Stimulated activated CD8-positive, alpha-beta memory T cell treated with anti-CD3 and anti-CD28 coated beads, Interleukin-7, amount 100 ng/mL, for 1 hour (primary cell): ENCODE measurements at regions not wholly inside any gene's neighbourhood (a gene's known extent, or its start where the extent isn't known, plus 50 kb on each side); places are given as distances from the start of the nearest gene placed in this dataset.
A peak's percentile ranks its signal among the peaks of the same experiment; 100 is the strongest.

Experiments used
- DNase-seq, 2 donors: peaks; one replicate each; pipeline ENCODE4 v3.0.0-alpha.2; 2020; ENCODE audit warnings: low read depth in 2 of 2

DNA sequence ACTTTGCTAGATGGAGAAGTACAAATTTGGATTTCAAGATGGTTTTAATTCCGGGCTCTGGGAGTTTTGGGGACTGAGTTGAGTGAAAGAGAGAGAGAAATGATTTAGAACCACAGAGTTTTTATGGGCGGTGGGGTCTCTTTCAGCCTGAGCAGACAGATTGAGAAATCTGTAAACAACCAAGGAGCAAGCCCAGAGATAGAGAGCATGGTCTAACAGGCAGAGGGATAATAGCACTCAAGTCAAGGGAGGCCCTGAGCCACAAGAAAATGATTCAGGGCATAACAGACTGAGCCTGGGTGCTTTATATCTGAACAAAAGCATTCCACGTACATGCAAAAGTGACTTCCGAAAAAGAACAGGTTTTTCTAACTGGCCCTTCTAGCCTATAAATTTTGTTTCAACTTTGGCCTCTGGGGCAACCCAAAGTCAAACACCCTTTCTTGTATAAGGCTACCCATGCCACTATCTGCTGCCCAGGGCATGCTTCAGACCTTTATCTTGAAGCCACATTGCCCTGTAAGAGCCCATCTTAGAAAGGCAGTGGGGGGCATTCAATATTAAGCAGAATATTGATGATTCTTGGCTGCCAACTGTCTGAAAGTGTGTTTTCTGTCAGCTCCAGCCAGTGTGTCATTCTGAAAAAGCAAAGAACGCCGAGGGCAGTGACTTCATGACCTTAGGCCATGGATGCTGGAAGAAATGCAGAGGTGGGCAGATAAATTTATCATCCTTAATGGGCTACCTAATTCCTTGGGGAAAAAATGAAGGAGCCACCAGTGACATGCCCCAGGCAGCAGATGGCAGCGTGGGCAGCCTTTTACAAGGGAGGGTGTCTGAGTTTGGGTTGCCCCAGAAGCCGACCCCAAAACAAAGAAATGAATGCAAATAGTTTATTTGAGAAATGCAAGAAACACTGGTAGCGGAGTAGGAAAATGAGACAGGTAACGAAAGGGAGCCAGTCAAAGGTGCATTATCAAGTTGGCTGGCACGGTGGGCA lies 637.6 kb downstream of the MID1IP1 start:
- no peak for DNase-seq

GRCh38 chrX:39439906-39440798 lies 638.9 kb downstream of the MID1IP1 start:
- no peak for DNase-seq

GRCh38 chrX:39440799-39441284 lies 639.6 kb downstream of the MID1IP1 start:
- DNase-seq = no peak

- no peak for DNase-seq
Measured at GRCh38 chrX:39442332-39442731, 641.1 kb downstream of the MID1IP1 start.

- DNase-seq = no peak
Measured at GRCh38 chrX:39443240-39443639, 642.0 kb downstream of the MID1IP1 start.

DNA sequence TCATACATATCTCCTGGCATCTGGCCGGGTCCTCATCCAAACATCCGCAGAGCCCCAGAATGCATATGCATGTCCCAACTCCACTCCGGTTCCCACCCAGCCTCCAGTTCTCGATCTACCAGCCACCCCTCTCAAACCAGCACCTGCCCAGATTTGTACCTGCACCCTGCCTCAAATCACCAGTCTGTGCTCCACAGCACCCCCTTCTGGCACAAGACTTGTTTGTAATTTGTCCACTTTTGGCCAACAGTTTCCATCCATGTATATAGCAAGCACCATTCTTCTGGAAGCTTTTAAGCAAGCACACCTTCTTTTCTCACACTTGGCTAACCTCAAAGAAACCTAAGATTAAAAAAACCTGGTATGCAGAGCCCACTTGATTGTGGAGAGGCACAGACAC lies 644.1 kb downstream of the MID1IP1 start:
- DNase-seq = peak in 1 of 2 donors; percentile 13

DNA sequence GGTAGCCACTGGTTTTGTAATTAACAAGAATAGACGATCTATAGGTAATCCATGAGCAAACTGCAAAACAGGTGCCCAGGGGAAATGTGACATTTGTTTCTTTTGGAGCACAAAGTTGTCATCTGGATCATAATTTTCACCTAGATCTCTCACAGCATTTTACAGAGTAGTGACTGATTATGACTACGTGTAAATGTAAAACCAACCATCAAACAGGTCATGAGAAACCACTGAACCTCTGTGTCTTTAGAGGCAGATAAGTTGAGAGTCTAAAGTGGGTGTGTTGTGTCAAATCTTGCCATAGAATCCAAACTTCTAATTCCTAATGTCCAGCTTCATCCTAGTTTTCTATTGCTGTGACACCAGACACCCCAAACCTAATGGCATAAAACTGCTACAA lies 648.1 kb downstream of the MID1IP1 start:
- DNase-seq = no peak

GRCh38 chrX:39450234-39450977 lies 647.4 kb downstream of the BCOR start:
- DNase-seq = no peak

DNA sequence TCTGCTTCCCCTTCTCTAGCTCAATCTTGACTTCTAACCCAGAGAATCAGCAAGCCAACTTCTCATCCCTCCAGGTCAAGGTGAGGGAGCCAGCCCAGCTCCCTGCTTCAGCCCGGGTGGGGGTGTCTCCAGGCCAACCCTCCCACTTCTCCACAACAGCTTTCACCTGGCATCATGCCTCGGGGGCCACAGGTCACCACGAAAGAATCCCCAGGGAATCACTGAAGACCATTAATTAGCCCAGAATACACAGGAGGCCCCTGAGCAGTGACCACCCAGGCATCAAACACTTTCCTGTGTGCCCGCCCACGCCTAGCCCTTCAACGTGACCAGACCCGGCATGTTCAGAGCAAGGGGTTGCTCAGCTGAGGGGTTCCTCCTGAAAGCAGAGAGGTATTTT lies 646.7 kb downstream of the BCOR start:
- no peak for DNase-seq

DNA sequence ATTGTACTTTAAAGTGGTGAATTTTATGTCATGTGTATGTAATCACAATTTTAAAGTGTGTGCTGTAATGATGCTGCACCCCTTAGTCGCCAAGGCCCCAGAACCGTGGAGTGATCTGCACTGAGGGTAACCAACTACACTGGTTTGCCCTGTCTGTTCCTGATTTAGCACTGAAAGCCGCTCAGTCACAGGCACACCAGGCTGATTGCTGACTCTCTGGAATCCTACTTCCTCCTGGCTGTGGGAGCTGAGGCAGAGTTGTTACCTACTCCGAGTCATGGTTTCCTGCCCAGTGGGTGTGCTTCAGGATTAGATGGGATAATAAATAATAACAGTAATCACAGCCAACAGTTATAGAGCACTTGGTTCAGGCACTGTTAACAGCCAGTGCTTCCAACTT lies 645.4 kb downstream of the BCOR start:
- DNase-seq = no peak

GRCh38 chrX:39453889-39454621 lies 643.7 kb downstream of the BCOR start:
- DNase-seq = no peak

DNA sequence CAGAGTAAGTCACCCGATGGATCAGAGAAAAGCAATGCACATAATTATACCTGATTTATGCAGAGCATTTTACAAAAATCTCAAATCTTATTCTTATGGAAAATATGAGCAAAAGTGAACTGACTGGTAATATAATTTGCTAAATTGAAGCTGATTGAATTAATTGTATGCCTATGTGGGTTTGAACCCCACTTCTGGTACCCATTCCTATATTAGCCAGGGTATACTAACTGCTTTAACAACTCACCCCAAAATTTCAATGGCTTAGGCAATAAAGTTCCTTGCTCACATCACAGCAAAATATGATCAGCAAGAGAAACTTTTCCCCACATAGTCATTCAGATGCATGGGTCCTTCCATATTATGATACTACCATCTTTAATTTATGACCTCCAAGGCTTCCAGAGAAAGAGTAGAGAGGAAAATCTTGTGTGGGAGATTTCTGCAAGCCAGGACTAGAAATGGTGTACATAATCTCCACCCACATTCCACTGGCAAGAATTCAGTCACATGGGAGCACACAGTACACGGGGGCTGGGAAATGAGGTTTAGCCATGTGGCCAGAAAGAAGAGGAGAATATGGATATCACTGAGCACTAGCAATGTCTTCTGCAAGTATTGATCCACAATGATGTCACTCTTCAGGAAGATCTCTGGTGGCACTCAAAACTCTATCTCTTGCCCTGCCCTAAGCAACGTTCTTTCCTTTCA lies 640.7 kb downstream of the BCOR start:
- no peak for DNase-seq

GRCh38 chrX:39458779-39459178 lies 639.0 kb downstream of the BCOR start:
- no peak for DNase-seq

DNA sequence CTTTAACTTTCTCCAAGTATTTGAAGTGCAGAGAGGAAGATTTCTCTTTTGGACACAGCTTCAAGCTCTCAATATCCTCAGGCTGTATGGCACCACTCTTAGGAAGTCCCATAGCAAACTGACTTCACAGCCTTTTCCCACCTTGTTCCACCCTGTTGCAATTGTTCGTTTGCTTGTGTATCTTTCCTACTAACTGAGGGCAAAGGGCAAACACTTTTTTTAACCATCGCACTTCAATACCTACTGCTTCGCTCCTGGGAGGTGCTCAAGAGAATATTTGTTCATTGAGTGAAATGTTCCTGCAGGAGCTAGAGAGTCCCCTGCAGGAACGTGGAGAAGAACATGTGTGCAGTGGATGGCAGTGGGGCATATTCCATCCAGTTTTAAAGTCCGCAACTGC lies 638.6 kb downstream of the BCOR start:
- no peak for DNase-seq

DNA sequence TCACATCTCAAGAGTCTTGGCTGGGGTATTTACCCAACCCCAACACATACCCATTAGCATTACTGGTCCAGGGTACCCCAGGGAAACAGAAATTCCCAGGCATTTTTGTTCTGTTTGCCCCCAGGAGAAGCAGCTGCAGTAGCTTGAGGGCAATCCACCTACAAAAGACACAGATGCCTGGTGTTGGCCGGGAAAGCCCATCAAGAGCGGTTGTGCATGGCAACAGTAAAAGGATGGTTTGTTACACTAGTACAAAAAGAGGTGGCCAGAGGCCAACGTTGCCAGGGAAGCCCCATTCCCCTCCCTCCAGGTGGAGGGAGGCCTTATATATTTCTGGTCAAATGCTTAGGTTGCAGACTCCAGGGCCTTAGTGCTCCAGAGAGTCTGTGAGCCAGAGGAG lies 637.8 kb downstream of the BCOR start:
- DNase-seq = no peak

DNA sequence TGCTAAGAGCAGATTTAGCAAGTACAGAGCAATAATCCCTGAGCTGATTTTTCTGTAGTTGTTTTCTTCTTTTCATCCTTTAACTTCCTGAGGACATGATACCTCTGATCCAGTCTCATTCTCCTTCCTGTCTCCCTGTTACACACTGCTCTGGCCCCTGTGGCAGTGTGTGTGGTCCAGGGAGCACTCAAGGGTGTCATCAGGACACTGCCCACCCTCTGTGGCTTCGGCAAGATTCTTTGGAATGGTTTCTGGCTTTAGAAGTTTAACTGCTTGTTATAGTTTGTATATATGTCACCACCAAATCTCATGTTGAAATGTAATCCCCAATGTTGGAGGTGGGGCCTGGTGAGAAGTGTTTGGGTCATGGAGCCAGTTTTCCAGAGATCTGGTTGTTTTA lies 637.3 kb downstream of the BCOR start:
- DNase-seq = no peak

DNA sequence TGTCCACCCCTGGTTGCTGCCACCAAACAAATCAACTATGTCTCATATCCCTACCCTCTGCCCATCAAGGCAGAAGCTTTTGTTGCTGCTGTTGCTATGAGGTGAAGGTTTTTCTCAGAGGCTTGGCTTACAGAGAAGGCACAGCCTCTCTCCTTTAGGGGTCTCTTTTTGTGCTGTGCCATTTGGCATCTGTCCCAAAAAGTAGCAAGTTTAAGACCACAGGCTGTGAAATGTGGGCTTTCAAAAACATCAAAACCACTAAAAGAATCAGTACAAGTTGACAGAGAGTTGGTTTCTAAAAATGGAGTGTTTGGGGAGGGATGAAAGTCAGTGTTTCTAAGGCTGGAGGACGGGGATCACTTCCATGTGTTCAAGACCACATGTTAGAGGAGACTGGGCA lies 634.9 kb downstream of the BCOR start:
- no peak for DNase-seq

GRCh38 chrX:39464253-39464652 lies 633.5 kb downstream of the BCOR start:
- no peak for DNase-seq

DNA sequence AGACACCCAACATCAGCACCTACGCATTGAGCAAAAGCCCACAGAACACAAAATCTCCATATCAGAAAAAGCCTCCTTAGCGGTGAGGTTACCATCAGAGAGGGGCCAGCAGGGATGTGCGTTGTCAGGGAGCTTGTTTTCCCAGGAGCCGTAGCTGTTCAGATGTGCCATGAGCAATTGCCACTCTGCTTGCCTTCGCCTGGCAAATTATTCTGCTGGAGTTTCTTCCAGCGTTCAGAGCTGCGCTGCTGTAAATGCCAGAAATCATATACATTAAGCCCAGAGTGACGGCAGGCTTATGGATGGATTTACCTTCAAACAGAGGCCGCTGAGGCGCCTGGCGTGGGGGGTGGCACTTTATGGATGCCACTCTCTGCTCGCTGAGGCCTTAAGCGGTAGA lies 632.3 kb downstream of the BCOR start:
- DNase-seq = no peak

DNA sequence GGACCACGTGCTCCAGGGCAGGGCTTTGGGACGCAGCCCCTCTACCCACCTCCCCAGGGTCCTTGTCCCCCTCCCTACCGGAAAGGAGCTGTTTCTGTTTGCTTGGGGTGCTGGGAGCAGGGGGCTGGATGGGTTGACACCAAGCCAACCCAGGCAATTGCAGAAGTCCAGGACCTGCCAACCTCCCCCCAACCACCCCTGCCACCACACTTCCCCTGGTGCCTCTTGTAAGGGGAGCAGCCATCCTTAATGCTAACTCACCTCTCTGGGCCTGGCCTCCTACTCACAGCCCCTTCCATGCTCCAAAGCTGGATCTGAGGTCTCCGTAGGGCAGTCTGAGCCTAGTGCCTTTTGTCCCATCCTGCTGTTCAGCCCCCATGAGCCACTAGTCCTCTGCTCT lies 631.9 kb downstream of the BCOR start:
- no peak for DNase-seq
